ENCODE measurements at regions not wholly inside any gene's neighbourhood (a gene's known extent, or its start where the extent isn't known, plus 50 kb on each side); places are given as distances from the start of the nearest gene placed in this dataset.

GRCh38 chr2:224156436-224156835 lies 117.3 kb upstream of the SERPINE2 start:
- CTCF ChIA-PET = interaction anchor here (1.5 kb wide), 1 partner anchor 70 kb away, joined by 3 read pairs; no protein-coding TSS in a partner anchor

More at GRCh38 chr2:224156436-224156835, 117.3 kb upstream of the SERPINE2 start:
- Histone ChIP-seq H3K9me3 (replicated peaks; ENCODE audit: control insufficient read depth, insufficient read depth, low read length) (no peaks in the 10 kb centered on the region), H3K4me2 (ENCODE audit: insufficient read depth, low read length) (no peak overlapping the region), H3K4me3 (replicated peaks in 1 of 3; ENCODE audit: insufficient read depth in 1 of 3, low read depth in 1 of 3, low read length in 3 of 3) (no peak overlapping the region), H3K9ac (replicated peaks; ENCODE audit: extremely low read depth, insufficient read depth, low read length) (no peak overlapping the region), H2AFZ (ENCODE audit: low read depth, low read length) (no peak overlapping the region), H3K27ac (ENCODE audit: insufficient read depth, low read depth, low read length) (no peak overlapping the region), H3K4me1 (ENCODE audit: control insufficient read depth, extremely low read depth, insufficient read depth, low read length) (no peaks in the 10 kb centered on the region), H3K9me1 (replicated peaks; ENCODE audit: control insufficient read depth, extremely low read depth, insufficient read depth, low read length) (no peaks in the 10 kb centered on the region), H3K27me3 (ENCODE audit: control insufficient read depth in 2 of 2, insufficient read depth in 2 of 2, low read length in 2 of 2) (no peaks in the 10 kb centered on the region), H3K36me3 (ENCODE audit: control insufficient read depth in 2 of 2, extremely low read depth in 1 of 2, insufficient read depth in 2 of 2, low read length in 2 of 2) (no peaks in the 10 kb centered on the region), H4K20me1 (replicated peaks; ENCODE audit: control insufficient read depth, extremely low read depth, insufficient read depth, low read length) (no peaks in the 10 kb centered on the region), H3K79me2 (ENCODE audit: control insufficient read depth, insufficient read depth, low read length) (no peaks in the 10 kb centered on the region)
- FAIRE-seq = no peak
- intact Hi-C loops (cut with micrococcal nuclease) = no loop called here
- POLR2A ChIA-PET = no interaction called here
- TF ChIP-seq CTCF (IDR thresholded peaks at IDR 0.05; ENCODE audit: extremely low read depth in 1 of 2, insufficient read depth in 1 of 2, low read depth in 1 of 2, low read length in 2 of 2) (no peak), MAX (IDR thresholded peaks at IDR 0.05; ENCODE audit: insufficient read depth, insufficient read length) (no peak), MYC (IDR thresholded peaks at IDR 0.05; ENCODE audit: low read depth, low read length) (no peak), GATA2 (IDR thresholded peaks at IDR 0.05; ENCODE audit: insufficient read depth, insufficient read length, low read depth, low read length) (no peak), POLR2AphosphoS5 (IDR thresholded peaks at IDR 0.05; ENCODE audit: insufficient read depth, low read depth, low read length) (no peak), FOS (IDR thresholded peaks at IDR 0.05; ENCODE audit: borderline replicate concordance, insufficient read depth, low read length) (no peak), JUN (IDR thresholded peaks at IDR 0.05; ENCODE audit: borderline replicate concordance, insufficient read depth, insufficient read length, low read depth) (no peak), POLR2A (IDR thresholded peaks at IDR 0.05; ENCODE audit: low read depth, low read length) (no peak), EZH2 (IDR thresholded peaks at IDR 0.05; ENCODE audit: borderline replicate concordance, low read depth, low read length, severe bottlenecking) (no peak)
- DNase-seq (ENCODE audit: low read depth, low spot score) = no peak
- BruUV-seq (replicated peaks) = no TSS peak
- dilution Hi-C loops (cut with MboI; ENCODE audit: extremely low pct_ligation_motif_present, low sequenced_read_pairs) = no loop called here

Data from endothelial cell of umbilical vein (primary cell).